ENCODE measurements at regions not wholly inside any gene's neighbourhood (a gene's known extent, or its start where the extent isn't known, plus 50 kb on each side); places are given as distances from the start of the nearest gene placed in this dataset.

DNA sequence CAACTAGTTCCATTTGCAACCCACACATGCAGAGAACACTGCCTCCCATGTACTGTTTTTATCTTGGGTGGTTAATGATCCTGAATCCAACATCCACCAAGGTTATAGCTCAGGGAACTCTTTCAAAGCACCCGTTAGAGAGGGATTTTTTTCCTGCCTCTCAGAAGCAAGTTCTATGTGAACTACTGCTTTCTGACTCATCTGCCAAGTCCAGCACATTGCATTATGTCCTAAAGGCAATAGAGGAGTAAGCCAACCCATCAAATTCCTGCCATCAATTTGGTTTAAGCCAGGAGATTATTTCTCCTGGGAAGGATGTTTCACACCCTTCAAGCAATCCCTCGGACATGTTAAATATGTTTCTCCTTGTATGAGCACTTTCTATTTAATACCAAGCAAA is 334.5 kb downstream of the GASK1B start:
- no peak overlapping the region for H3K4me3 ChIP-seq (ENCODE audit: low read depth, low read length)
- DNase-seq (ENCODE audit: low read depth), result no peak
- no peak for TF ChIP-seq CTCF (conservative IDR thresholded peaks at IDR 0.05; ENCODE audit: low read depth, low read length)

DNA sequence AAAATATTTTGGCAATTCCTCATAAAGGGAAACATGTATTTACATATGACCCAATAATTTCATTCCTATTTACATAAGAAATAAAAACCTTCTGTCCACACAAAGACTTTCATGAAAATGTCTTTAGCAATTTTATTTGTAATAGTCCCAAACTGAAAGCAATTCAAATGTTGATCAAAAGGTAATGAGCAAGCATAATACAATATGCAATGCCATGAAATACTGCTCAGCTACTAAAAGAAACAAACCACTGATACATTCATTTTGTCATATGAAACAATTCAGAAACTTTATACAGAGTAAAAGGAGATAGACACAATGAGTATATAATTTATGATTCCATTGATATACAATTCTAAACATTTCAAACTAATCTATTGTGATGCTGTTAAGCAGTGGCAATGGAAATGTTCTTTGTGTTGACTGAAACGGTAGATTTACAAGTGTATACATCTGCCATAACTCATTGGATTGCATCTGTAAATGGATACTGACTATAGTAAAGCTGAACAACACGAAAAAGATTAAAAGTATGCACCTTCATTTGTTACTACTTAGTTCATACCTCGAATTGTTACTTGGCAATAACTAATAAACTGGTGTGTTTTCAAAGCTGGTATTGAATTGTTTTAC is 335.6 kb downstream of the GASK1B start:
- DNase-seq (ENCODE audit: low read depth), result no peak
- TF ChIP-seq CTCF (conservative IDR thresholded peaks at IDR 0.05; ENCODE audit: low read depth, low read length), result no peak
- H3K4me3 ChIP-seq (ENCODE audit: low read depth, low read length), result no peak overlapping the region

- no peak overlapping the region for H3K4me3 ChIP-seq (ENCODE audit: low read depth, low read length)
- no peak for DNase-seq (ENCODE audit: low read depth)
- TF ChIP-seq CTCF (conservative IDR thresholded peaks at IDR 0.05; ENCODE audit: low read depth, low read length), result no peak
Observed at GRCh38 chr4:157832596-157832995, 340.2 kb downstream of the GASK1B start.

- H3K4me3 ChIP-seq (ENCODE audit: low read depth, low read length), result no peak overlapping the region
- TF ChIP-seq CTCF (conservative IDR thresholded peaks at IDR 0.05; ENCODE audit: low read depth, low read length), result no peak
- DNase-seq (ENCODE audit: low read depth), result no peak
Observed at GRCh38 chr4:157824021-157824420, 348.8 kb downstream of the GASK1B start.

GRCh38 chr4:157821814-157822213 is 351.0 kb downstream of the GASK1B start:
- TF ChIP-seq CTCF (conservative IDR thresholded peaks at IDR 0.05; ENCODE audit: low read depth, low read length), result no peak
- H3K4me3 ChIP-seq (ENCODE audit: low read depth, low read length), result no peak overlapping the region
- DNase-seq (ENCODE audit: low read depth), result no peak

- TF ChIP-seq CTCF (conservative IDR thresholded peaks at IDR 0.05; ENCODE audit: low read depth, low read length), result no peak
- no peak overlapping the region for H3K4me3 ChIP-seq (ENCODE audit: low read depth, low read length)
- DNase-seq (ENCODE audit: low read depth), result no peak
Observed at GRCh38 chr4:157819693-157820464, 352.9 kb downstream of the GASK1B start.
